ENCODE measurements at regions not wholly inside any gene's neighbourhood (a gene's known extent, or its start where the extent isn't known, plus 50 kb on each side); places are given as distances from the start of the nearest gene placed in this dataset.

DNA sequence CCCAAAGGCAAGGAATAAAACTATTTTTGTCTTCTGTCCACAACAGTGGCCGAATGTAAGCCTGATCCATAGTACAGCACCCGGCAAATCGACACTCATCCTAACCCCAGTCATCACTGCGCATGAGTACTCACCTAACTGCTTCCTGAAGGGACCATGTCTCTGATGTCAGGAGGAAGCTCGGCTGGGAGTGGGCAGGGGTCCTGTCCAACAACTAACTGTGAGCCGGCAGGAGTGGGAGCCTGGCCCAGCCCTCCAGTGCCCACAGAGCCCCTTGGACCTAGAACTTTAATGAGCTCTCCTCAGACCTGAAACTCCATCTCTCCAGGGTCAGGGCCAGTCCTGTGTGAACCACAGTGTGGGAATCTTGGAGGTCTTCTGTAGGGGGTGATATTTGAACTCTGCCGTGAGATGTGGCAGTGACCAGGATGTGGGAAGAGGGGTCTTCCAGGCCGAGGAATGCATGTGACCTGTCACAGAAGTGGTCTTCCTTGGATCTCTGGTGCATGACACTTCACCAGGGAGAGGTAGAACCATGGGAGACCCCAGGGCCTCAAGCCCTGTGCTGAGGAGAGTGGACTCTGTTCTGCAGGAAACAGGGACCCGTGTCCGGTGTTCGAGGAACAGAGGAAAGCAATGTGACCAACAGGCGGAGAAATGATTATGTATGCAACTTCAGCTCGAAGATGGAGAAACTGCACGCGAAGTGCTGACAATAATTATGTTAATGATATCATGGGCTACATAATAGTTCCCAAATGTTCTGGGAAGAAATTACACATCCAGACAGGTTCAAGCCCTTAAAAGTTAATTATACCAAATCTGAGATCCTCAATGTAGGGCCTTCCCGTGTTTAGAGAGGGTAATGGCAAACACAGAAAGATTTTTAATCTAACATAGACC lies 240.1 kb upstream of the HDAC4 start:
- DNase-seq: no peak
- intact Hi-C loops (cut with DNase I; ENCODE audit: low total_unique reads): no loop called here

DNA sequence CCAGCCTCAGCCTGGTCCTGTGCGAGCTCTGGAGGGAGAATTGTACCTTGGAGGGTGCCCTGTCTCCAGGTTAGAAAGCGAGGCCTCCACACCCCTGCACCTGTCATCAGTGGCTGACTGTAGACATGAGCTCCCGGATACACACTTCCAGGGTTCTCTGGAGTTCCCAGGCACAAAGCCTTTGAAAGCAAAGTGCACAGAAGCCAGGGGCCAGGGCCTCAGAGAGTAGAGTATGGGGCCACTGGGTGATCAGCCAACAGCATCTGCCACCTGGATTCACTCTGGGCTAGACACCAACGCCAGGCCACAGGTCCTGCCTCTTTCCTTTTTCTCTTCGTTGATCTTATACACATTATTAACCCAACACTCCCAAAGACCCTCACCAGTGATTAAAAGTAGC lies 239.4 kb upstream of the HDAC4 start:
- whole genome bisulfite sequencing, 2 donors: 80 to 94% methylated on average over 5 of the region's 5 CpGs
- Histone ChIP-seq H3K9me3 (no peaks in the 10 kb centered on the region), H3K4me1 (no peaks in the 10 kb centered on the region), H3K27ac (no peak overlapping the region), H3K4me3 (no peak overlapping the region), H3K27me3 (no peaks in the 10 kb centered on the region), H3K36me3 (ENCODE audit: low read depth, missing control alignments) (no peaks in the 10 kb centered on the region)
- intact Hi-C loops (cut with DNase I; ENCODE audit: low total_unique reads): no loop called here
- no peak for DNase-seq
- no peak for TF ChIP-seq CTCF (IDR thresholded peaks at IDR 0.05)
- no peak for TF ChIP-seq POLR2A (IDR thresholded peaks at IDR 0.05)

More for the DNA sequence above, 240.1 kb upstream of the HDAC4 start:
- H3K9me3 ChIP-seq: no peaks in the 10 kb centered on the region
- H3K4me1 ChIP-seq: no peaks in the 10 kb centered on the region
- TF ChIP-seq CTCF (IDR thresholded peaks at IDR 0.05): no peak
- TF ChIP-seq POLR2A (IDR thresholded peaks at IDR 0.05): no peak
- H3K4me3 ChIP-seq: no peak overlapping the region
- no peaks in the 10 kb centered on the region for H3K36me3 ChIP-seq (ENCODE audit: low read depth, missing control alignments)
- H3K27me3 ChIP-seq: no peaks in the 10 kb centered on the region
- no peak overlapping the region for H3K27ac ChIP-seq
- 89 to 91% methylated on average over 15 to 16 of the region's 16 CpGs for WGBS, 2 donors

DNA sequence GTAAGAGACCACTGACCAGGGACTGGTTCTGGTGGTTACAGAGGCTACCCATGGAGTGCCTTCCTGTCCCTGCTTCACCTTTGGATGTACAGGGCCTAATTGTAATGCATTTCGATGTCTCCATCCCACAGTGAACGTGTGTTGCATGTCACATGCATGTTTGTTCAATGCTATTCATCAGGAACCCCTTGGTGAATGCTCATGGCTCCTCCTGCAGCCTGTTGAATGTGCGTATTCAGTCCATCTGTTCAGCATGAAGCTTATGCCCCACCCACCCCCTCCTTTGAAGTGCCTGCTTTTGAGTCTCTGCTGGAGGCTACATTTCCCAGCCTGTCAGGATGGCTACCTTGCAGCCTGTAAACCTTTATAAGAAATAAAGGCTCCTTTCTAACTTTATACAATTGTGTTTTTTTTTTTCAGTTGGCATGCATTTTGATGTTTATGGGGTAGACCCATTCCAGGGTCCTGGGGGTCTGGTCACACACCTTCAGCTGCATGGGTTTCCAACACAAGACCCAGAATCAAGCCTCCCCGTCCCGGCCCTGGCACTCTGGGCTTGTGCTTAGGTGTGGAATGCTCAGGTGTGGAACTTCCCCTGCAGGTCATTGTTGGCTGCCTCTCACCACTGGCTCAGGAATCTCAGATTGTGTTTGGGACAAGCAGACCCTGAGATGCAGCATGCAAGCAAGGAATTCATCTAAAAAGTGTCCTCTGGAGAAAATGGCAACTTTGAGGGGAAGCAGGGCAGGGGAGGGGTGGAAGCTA lies 238.8 kb upstream of the HDAC4 start:
- intact Hi-C loops (cut with DNase I; ENCODE audit: low total_unique reads): no loop called here
- no peaks in the 10 kb centered on the region for H3K36me3 ChIP-seq (ENCODE audit: low read depth, missing control alignments)
- no peak for DNase-seq
- 85 to 90% methylated on average over 5 of the region's 5 CpGs for WGBS, 2 donors
- H3K9me3 ChIP-seq: no peaks in the 10 kb centered on the region
- H3K4me3 ChIP-seq: no peak overlapping the region
- H3K27ac ChIP-seq: no peak overlapping the region
- TF ChIP-seq CTCF (IDR thresholded peaks at IDR 0.05) (no peak), POLR2A (IDR thresholded peaks at IDR 0.05) (no peak)
- H3K4me1 ChIP-seq: no peaks in the 10 kb centered on the region
- H3K27me3 ChIP-seq: no peaks in the 10 kb centered on the region

DNA sequence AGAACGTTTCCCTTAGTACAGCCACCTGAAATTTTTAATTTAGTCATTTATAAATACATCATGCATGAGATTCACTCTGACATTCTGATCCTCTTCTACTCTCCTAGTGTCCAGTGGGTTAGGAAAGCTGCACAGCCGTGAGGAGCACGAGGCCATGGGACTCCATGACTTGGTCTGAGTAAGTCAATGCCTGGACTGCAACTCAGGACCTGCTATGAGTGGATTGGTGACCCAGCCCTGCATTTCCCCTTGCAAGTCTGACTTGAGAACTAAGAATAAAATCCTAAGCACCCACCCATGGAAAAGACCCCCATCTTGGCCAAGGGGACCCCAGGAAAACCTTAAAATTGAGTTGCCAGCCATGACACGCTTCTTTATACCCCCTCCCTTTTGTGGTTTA lies 237.6 kb upstream of the HDAC4 start:
- DNase-seq: no peak
- no peak overlapping the region for H3K27ac ChIP-seq
- 87 to 88% methylated on average over 4 of the region's 4 CpGs for WGBS, 2 donors
- H3K4me1 ChIP-seq: no peaks in the 10 kb centered on the region
- H3K27me3 ChIP-seq: no peaks in the 10 kb centered on the region
- TF ChIP-seq POLR2A (IDR thresholded peaks at IDR 0.05): no peak
- no peak for TF ChIP-seq CTCF (IDR thresholded peaks at IDR 0.05)
- intact Hi-C loops (cut with DNase I; ENCODE audit: low total_unique reads): no loop called here
- no peaks in the 10 kb centered on the region for H3K36me3 ChIP-seq (ENCODE audit: low read depth, missing control alignments)
- no peaks in the 10 kb centered on the region for H3K9me3 ChIP-seq
- H3K4me3 ChIP-seq: no peak overlapping the region

Measured in testis (tissue), 2 donors.